ENCODE measurements at regions not wholly inside any gene's neighbourhood (a gene's known extent, or its start where the extent isn't known, plus 50 kb on each side); places are given as distances from the start of the nearest gene placed in this dataset.
"Not testable (repeated sequence)": the region's sequence is repeated elsewhere in the genome, so short reads cannot be mapped to it uniquely, and the experiment has no call there.

GRCh38 chr20:53891306-53891894, 179.0 kb downstream of the BCAS1 start:
- peaks cover 7 to 9% of the 10 kb centered on the region in 2 donors for H3K4me1 ChIP-seq (ENCODE audit: control insufficient read depth in 2 of 2, insufficient read depth in 2 of 2, low read length in 2 of 2)
- no peak overlapping the region for H3K27ac ChIP-seq (ENCODE audit: low read depth in 2 of 2, low read length in 2 of 2)
- no peaks in the 10 kb centered on the region for H3K27me3 ChIP-seq (ENCODE audit: control insufficient read depth in 2 of 2, insufficient read depth in 2 of 2, low read length in 2 of 2)
- H3K4me3 ChIP-seq (ENCODE audit: low read length in 2 of 2), result no peak overlapping the region
- H3K9me3 ChIP-seq (ENCODE audit: control insufficient read depth in 2 of 2, low read length in 2 of 2), result no peaks in the 10 kb centered on the region
- H3K9ac ChIP-seq (ENCODE audit: low read depth in 1 of 2, low read length in 2 of 2), result no peak overlapping the region
- no peaks in the 10 kb centered on the region for H3K36me3 ChIP-seq (ENCODE audit: control insufficient read depth in 2 of 2, insufficient read depth in 2 of 2, low read length in 2 of 2)

GRCh38 chr20:53890443-53891305, 179.7 kb downstream of the BCAS1 start:
- no peak overlapping the region for H3K4me3 ChIP-seq (ENCODE audit: low read length in 2 of 2)
- no peaks in the 10 kb centered on the region for H3K27me3 ChIP-seq (ENCODE audit: control insufficient read depth in 2 of 2, insufficient read depth in 2 of 2, low read length in 2 of 2)
- H3K9me3 ChIP-seq (ENCODE audit: control insufficient read depth in 2 of 2, low read length in 2 of 2), result no peaks in the 10 kb centered on the region
- no peaks in the 10 kb centered on the region for H3K36me3 ChIP-seq (ENCODE audit: control insufficient read depth in 2 of 2, insufficient read depth in 2 of 2, low read length in 2 of 2)
- peaks cover 7 to 9% of the 10 kb centered on the region in 2 donors for H3K4me1 ChIP-seq (ENCODE audit: control insufficient read depth in 2 of 2, insufficient read depth in 2 of 2, low read length in 2 of 2)
- H3K27ac ChIP-seq (ENCODE audit: low read depth in 2 of 2, low read length in 2 of 2), result no peak overlapping the region
- no peak overlapping the region for H3K9ac ChIP-seq (ENCODE audit: low read depth in 1 of 2, low read length in 2 of 2)

- Histone ChIP-seq H3K27ac (ENCODE audit: low read depth in 2 of 2, low read length in 2 of 2) (no peak overlapping the region), H3K4me1 (ENCODE audit: control insufficient read depth in 2 of 2, insufficient read depth in 2 of 2, low read length in 2 of 2) (peaks cover 7 to 9% of the 10 kb centered on the region in 2 donors), H3K27me3 (ENCODE audit: control insufficient read depth in 2 of 2, insufficient read depth in 2 of 2, low read length in 2 of 2) (no peaks in the 10 kb centered on the region), H3K4me3 (ENCODE audit: low read length in 2 of 2) (no peak overlapping the region), H3K9me3 (ENCODE audit: control insufficient read depth in 2 of 2, low read length in 2 of 2) (no peaks in the 10 kb centered on the region), H3K9ac (ENCODE audit: low read depth in 1 of 2, low read length in 2 of 2) (no peak overlapping the region), H3K36me3 (ENCODE audit: control insufficient read depth in 2 of 2, insufficient read depth in 2 of 2, low read length in 2 of 2) (no peaks in the 10 kb centered on the region)
Observed at GRCh38 chr20:53889411-53890148, 180.8 kb downstream of the BCAS1 start.

- H3K9me3 ChIP-seq (ENCODE audit: control insufficient read depth in 2 of 2, low read length in 2 of 2), result no peaks in the 10 kb centered on the region
- H3K36me3 ChIP-seq (ENCODE audit: control insufficient read depth in 2 of 2, insufficient read depth in 2 of 2, low read length in 2 of 2), result no peaks in the 10 kb centered on the region
- H3K4me3 ChIP-seq (ENCODE audit: low read length in 2 of 2), result no peak overlapping the region
- H3K4me1 ChIP-seq (ENCODE audit: control insufficient read depth in 2 of 2, insufficient read depth in 2 of 2, low read length in 2 of 2), result peaks cover 7 to 9% of the 10 kb centered on the region in 2 donors
- no peak overlapping the region for H3K27ac ChIP-seq (ENCODE audit: low read depth in 2 of 2, low read length in 2 of 2)
- H3K9ac ChIP-seq (ENCODE audit: low read depth in 1 of 2, low read length in 2 of 2), result no peak overlapping the region
- H3K27me3 ChIP-seq (ENCODE audit: control insufficient read depth in 2 of 2, insufficient read depth in 2 of 2, low read length in 2 of 2), result no peaks in the 10 kb centered on the region
Observed at GRCh38 chr20:53888951-53889350, 181.4 kb downstream of the BCAS1 start.

- Histone ChIP-seq H3K4me3 (ENCODE audit: low read length in 2 of 2) (no peak overlapping the region), H3K9ac (ENCODE audit: low read depth in 1 of 2, low read length in 2 of 2) (no peak overlapping the region), H3K9me3 (ENCODE audit: control insufficient read depth in 2 of 2, low read length in 2 of 2) (no peaks in the 10 kb centered on the region), H3K27me3 (ENCODE audit: control insufficient read depth in 2 of 2, insufficient read depth in 2 of 2, low read length in 2 of 2) (no peaks in the 10 kb centered on the region), H3K27ac (ENCODE audit: low read depth in 2 of 2, low read length in 2 of 2) (no peak overlapping the region), H3K4me1 (ENCODE audit: control insufficient read depth in 2 of 2, insufficient read depth in 2 of 2, low read length in 2 of 2) (peaks cover 7 to 9% of the 10 kb centered on the region in 2 donors), H3K36me3 (ENCODE audit: control insufficient read depth in 2 of 2, insufficient read depth in 2 of 2, low read length in 2 of 2) (no peaks in the 10 kb centered on the region)
Observed at GRCh38 chr20:53888510-53888909, 181.9 kb downstream of the BCAS1 start.

GRCh38 chr20:53887973-53888372, 182.4 kb downstream of the BCAS1 start:
- H3K27me3 ChIP-seq (ENCODE audit: control insufficient read depth in 2 of 2, insufficient read depth in 2 of 2, low read length in 2 of 2), result no peaks in the 10 kb centered on the region
- H3K4me1 ChIP-seq (ENCODE audit: control insufficient read depth in 2 of 2, insufficient read depth in 2 of 2, low read length in 2 of 2), result peaks cover 6% of the 10 kb centered on the region in 2 donors
- H3K9me3 ChIP-seq (ENCODE audit: control insufficient read depth in 2 of 2, low read length in 2 of 2), result no peaks in the 10 kb centered on the region
- no peaks in the 10 kb centered on the region for H3K36me3 ChIP-seq (ENCODE audit: control insufficient read depth in 2 of 2, insufficient read depth in 2 of 2, low read length in 2 of 2)
- H3K9ac ChIP-seq (ENCODE audit: low read depth in 1 of 2, low read length in 2 of 2), result no peak overlapping the region
- H3K4me3 ChIP-seq (ENCODE audit: low read length in 2 of 2), result no peak overlapping the region
- H3K27ac ChIP-seq (ENCODE audit: low read depth in 2 of 2, low read length in 2 of 2), result no peak overlapping the region

GRCh38 chr20:53884859-53885541, 185.4 kb downstream of the BCAS1 start:
- H3K27ac ChIP-seq (ENCODE audit: low read depth in 2 of 2, low read length in 2 of 2), result no peak overlapping the region
- H3K9ac ChIP-seq (ENCODE audit: low read depth in 1 of 2, low read length in 2 of 2), result no peak overlapping the region
- no peaks in the 10 kb centered on the region for H3K9me3 ChIP-seq (ENCODE audit: control insufficient read depth in 2 of 2, low read length in 2 of 2)
- H3K27me3 ChIP-seq (ENCODE audit: control insufficient read depth in 2 of 2, insufficient read depth in 2 of 2, low read length in 2 of 2), result no peaks in the 10 kb centered on the region
- no peaks in the 10 kb centered on the region for H3K4me1 ChIP-seq (ENCODE audit: control insufficient read depth in 2 of 2, insufficient read depth in 2 of 2, low read length in 2 of 2)
- H3K4me3 ChIP-seq (ENCODE audit: low read length in 2 of 2), result no peak overlapping the region
- H3K36me3 ChIP-seq (ENCODE audit: control insufficient read depth in 2 of 2, insufficient read depth in 2 of 2, low read length in 2 of 2), result no peaks in the 10 kb centered on the region

GRCh38 chr20:53883098-53883911, 187.1 kb downstream of the BCAS1 start:
- Histone ChIP-seq H3K36me3 (ENCODE audit: control insufficient read depth in 2 of 2, insufficient read depth in 2 of 2, low read length in 2 of 2) (no peaks in the 10 kb centered on the region), H3K27ac (ENCODE audit: low read depth in 2 of 2, low read length in 2 of 2) (no peak overlapping the region), H3K4me3 (ENCODE audit: low read length in 2 of 2) (no peak overlapping the region), H3K27me3 (ENCODE audit: control insufficient read depth in 2 of 2, insufficient read depth in 2 of 2, low read length in 2 of 2) (no peaks in the 10 kb centered on the region), H3K9ac (ENCODE audit: low read depth in 1 of 2, low read length in 2 of 2) (no peak overlapping the region), H3K9me3 (ENCODE audit: control insufficient read depth in 2 of 2, low read length in 2 of 2) (no peaks in the 10 kb centered on the region), H3K4me1 (ENCODE audit: control insufficient read depth in 2 of 2, insufficient read depth in 2 of 2, low read length in 2 of 2) (peaks cover 0 to 8% of the 10 kb centered on the region in 2 donors)

- not testable (repeated sequence) for H3K27me3 ChIP-seq (ENCODE audit: control insufficient read depth in 2 of 2, insufficient read depth in 2 of 2, low read length in 2 of 2); H3K9me3 ChIP-seq (ENCODE audit: control insufficient read depth in 2 of 2, low read length in 2 of 2); H3K4me1 ChIP-seq (ENCODE audit: control insufficient read depth in 2 of 2, insufficient read depth in 2 of 2, low read length in 2 of 2); H3K4me3 ChIP-seq (ENCODE audit: low read length in 2 of 2); H3K9ac ChIP-seq (ENCODE audit: low read depth in 1 of 2, low read length in 2 of 2); H3K27ac ChIP-seq (ENCODE audit: low read depth in 2 of 2, low read length in 2 of 2); H3K36me3 ChIP-seq (ENCODE audit: control insufficient read depth in 2 of 2, insufficient read depth in 2 of 2, low read length in 2 of 2)
Observed at GRCh38 chr20:53882438-53882986, 187.9 kb downstream of the BCAS1 start.
